CD4-positive, alpha-beta T cell treated with Interleukin-1 beta for 1 hour (primary cell): ENCODE measurements at regions not wholly inside any gene's neighbourhood (a gene's known extent, or its start where the extent isn't known, plus 50 kb on each side); places are given as distances from the start of the nearest gene placed in this dataset.

Source experiments
- DNase-seq, 2 donors: peaks; one replicate each; pipeline ENCODE4 v3.0.0-alpha.2; 2020 to 2022

GRCh38 chr5:6806668-6807067 lies 93.4 kb downstream of the TENT4A start:
- no peak for DNase-seq

DNA sequence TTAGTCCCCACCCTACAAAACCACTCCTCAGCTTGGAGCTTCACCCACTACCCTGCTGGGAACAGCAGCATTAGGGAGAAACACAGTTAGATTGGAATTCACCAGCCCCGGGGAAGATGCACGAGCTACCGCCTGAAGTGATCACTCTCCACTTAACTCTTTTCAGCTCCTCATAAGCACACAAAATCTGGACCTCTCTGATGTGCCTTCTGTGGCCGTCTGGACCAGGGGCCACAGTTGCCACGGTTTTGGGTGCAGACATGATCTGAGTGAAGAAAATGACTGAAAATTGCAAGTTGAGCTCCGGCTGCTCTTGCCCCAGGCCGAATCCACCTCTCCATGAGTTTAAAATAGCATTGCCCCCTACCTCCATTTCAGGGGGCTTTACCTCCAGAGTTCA lies 95.2 kb downstream of the TENT4A start:
- DNase-seq, result no peak

DNA sequence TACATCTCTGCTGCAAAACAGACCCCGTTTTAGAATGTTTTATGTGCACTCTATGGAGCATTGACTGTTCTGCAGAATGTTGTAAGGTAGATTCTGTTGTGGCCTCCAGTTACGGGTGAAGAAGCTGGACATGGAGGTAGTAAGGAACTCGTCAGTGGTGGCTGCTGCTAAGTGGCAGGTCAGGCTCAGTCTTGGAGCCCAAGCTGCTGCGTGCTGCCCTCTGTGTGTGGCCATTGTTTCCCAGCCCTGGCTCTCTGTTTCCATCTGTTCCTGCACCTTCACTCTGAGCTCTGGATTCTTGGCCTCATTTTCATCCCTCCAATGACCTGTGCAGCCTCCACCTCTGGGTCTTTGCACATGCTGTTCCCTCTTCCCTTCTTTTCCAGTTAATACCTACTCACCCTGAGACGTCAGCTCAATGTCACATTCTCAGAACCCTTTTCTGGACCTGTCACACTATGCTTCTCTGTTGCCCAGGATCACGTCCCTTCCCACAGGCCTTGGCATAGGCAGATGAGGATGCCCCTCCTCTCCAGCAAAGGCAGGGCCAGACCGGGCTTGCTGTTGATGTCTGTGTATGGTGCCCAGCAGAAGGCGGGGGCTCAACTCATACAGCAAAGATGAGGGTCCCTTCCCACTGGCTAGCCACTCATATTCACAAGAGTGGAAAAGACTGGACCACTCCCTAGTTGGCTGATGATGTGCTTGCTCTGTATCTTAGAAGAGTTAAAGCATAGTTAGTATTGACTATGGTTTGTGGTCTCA lies 97.6 kb downstream of the TENT4A start:
- no peak for DNase-seq

- DNase-seq, result no peak
Observed at GRCh38 chr5:6812091-6812490, 98.9 kb downstream of the TENT4A start.

DNA sequence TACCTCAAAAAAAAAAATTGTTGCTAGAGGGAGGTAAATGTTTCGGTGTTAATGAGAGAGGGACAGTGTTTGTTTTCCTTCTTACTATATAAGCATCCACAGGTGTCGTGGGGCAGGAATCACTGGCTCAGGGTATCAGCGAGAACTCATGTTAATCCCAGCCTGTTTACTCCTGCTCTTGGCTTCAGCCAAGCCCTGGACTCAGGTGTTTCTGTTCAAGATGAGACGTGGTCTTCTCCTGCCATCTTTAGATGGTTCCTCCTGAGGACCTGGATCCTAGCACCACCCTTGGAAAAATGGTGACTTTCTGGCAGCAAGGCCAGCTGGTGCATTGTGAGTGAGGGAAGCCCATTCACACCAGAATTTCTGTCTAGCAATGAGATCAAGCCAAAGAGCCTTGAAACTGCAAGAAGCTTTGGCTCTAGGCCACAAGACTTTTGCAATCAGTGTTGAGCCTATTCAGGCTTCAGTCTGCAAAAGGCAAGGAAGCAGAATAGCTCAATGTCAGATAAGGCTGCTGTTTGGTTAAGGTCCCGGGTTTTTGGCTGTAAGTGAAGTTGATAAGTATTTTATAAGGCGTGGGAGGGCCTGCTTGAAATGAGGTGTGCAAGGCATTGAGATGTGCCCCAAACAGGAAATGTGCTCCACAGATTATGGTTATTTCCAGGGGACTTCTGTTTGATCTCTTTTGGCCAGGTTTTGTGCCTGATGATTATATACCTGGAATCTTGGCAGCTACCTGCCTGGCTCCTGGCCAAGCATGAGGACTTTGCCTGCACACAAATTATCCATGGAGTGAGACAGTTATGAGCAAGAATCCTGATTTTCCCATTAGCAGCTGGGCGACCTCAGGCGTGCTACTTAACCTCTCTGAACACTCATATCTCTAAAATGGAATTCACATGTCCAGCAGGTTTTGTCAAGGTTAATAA lies 99.8 kb downstream of the TENT4A start:
- DNase-seq, result no peak

DNA sequence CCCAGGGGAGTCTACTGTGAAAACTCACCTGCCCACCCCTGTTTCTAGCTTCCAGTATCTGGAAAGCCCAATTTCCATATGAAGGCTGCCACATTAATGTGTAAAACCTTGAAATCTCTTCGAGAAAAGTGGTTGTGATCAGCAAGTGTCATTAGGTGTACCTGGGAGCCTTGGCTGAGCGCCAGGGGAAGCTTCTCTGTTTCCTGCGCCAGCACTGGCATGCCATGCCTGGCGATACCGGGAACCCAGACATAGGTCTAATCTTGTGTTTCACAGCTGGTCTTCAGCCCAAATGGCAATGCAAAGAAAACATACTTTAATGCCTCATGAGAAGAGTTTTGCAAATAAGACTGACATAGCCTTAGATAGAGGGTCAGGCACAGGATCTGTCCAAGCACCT lies 101.6 kb downstream of the TENT4A start:
- DNase-seq, result no peak

DNA sequence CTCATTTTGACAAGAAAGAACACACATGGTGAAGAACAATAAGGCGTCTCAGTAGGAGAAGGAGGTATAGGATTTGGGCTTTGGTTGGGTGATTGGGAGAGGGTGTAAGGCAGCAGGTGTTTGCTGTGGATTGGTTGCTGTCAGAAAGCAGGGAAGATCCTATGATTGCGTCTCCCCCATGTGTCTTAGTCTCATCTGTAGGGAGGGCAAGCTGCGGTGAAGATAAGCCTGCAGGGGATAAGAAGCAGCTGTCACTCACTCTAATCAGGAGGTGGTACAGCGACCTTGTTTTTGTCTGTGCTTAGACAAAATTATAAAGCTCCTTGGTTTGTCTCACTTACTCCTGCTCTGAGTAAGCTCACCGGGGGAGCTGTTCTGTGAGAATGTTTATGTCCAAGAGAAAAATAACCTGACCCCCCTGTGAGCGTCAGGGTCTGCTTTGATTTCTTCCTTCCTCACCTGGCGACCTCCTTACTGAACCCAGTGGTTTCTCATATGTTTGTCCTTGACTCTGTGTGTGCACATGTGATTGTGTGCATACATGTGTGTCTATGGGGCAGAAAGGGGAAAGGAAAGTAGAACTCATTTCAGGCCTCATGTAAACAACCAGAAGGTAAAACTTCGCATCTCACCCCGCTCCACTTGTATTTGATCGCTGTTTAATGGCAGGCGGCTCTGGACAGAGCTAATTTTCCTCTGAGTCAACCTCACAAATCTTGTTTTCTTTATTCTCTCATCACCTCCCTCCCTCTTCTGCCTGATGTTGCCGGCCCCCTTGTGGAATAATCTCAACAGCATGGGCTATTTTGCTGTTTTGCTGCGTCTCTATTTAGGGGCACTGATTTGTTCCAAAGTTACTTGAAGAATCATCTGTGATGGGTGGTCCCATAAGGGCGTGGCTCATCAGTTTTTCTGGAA lies 105.6 kb downstream of the TENT4A start:
- DNase-seq, result no peak

DNA sequence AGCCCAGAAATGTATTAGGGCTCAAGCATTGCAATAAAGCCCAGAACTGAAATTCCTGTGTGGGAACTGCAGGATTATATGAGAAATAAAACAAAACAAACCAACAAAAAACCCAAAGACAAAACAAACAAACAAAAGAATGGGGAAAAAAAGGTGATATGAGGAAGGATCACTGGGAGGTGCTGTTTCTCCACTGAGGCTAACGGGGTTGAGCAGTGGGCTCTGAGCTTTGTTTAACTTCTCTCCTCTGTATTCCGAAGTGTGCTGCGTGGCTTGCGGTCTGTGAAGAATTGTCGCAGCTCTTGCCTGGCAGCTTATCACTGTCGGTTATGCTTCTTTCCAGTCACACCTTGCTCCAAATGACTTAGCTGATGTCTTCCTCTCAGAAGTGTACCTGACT lies 106.3 kb downstream of the TENT4A start:
- DNase-seq, result no peak

GRCh38 chr5:6820851-6821479 lies 107.7 kb downstream of the TENT4A start:
- peak; percentile 19 to 37 for DNase-seq

DNA sequence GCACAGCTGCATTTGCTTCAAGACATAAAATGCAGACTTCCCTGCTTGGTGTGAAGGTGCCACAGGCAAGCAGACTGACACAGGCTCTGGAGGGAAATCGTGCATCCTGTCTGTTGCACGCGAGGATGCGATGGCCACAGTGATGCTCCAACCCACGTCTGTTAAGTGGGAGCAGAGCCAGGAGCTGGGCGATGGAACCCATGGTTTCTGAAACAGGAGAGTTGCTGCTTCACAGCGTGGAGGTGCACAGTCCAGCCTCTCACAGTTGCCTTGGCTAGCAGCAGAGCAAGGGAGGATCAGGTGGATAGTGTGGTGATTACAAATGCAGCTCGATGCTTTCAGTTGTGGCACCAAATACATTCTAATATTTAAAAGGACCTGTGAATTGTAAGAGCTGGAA lies 108.8 kb downstream of the TENT4A start:
- DNase-seq, result no peak

DNA sequence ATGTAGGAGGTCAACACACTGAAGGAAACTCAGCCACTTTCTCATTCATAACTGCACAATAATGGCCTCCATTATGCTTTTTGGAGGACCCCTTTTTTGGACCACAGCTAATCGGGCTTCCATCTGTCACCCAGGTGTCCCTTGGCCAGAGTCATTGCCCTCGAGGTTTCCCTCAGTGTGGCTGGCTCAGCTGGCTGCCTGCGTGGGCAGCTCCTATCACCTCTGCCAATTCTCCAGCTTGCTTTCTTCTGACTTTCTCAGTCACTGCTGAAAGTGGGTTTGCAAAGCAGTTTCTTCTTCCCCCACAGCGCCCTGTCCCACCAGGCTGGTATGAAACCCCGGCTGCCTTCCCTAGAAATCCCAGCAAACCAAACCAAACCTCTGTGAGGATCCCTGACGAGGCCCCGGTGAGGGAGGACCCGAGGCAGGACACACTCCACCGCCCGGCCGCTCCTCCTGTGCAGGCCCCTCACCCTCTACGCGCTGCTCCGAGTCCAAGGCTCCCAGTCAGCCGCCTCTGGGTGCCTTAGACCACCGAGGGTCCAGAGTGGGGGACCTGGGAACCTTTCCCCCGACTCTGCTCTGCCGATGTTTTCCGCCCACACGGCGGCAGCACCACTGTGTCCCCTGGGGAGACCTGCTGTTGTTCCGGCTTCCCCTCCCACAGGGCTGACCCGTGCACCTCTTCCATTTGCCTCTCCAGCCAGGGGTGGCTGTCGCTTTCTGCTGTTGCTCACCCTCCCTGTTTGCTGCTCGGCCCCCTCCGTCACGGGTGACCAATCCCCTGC lies 109.5 kb downstream of the TENT4A start:
- DNase-seq, result no peak

DNA sequence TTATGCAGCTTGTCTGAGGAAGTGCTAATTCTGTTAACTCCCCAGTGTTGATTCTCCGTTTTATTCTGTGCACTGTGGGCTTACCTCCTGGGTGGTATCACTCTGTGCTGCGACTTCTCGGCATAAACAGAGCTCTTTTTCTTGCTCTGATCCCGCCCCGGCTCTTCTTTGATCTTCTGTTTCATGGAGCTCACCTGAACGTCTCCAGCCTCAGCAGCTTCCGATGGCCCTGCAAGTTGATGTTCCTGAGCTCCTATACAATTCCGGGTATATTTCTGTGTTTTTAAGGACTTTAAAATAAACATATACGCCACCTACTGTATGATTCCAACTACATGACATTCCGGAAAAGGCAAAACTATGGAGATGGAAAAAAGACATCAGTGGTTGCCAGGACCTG lies 110.8 kb downstream of the TENT4A start:
- DNase-seq, result no peak

GRCh38 chr5:6825678-6826244 lies 112.5 kb downstream of the TENT4A start:
- DNase-seq, result no peak

- no peak for DNase-seq
Observed at GRCh38 chr5:6826756-6827155, 113.5 kb downstream of the TENT4A start.

- DNase-seq, result peak; percentile 52 to 62
Observed at GRCh38 chr5:6827526-6828219, 114.4 kb downstream of the TENT4A start.

DNA sequence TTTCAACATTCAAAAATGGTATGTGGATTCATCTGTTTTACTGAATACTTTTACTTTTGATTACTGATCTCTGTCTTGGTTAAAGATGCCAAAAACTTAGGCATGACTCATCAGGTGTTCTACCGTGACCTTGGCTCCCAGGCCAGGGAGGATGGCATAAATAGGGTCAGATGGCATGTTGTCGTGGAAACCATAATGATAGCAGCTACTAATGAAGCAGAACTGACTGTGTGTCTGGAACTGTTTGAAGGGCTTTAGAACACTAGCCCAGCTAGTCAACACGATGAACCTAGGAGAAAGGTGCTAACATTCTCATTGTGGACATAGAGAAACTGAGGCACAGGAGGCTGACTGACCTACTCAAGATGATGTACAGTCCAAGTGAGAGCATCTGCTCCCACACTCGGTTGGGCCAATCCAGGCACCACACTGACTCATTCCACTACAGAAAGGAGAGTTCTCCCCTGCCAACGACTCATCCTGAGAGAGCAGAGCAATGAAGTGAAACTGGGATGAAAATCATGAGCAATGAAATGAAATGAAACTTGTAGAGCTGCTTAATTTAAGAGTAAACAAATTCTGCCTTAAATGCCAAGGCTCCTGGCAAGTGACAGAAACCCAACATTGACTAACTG lies 116.0 kb downstream of the TENT4A start:
- peak; percentile 8 to 36 for DNase-seq

GRCh38 chr5:6830643-6831239 lies 117.5 kb downstream of the TENT4A start:
- DNase-seq, result no peak

GRCh38 chr5:6831678-6832671 lies 118.7 kb downstream of the TENT4A start:
- no peak for DNase-seq
